HG03103 (cell line): ENCODE measurements at regions not wholly inside any gene's neighbourhood (a gene's known extent, or its start where the extent isn't known, plus 50 kb on each side); places are given as distances from the start of the nearest gene placed in this dataset.
"Not testable (repeated sequence)": the region's sequence is repeated elsewhere in the genome, so short reads cannot be mapped to it uniquely, and the experiment has no call there.

Experiments used
- ATAC-seq: cut with Tn5 transposase; IDR thresholded peaks from one replicate; pipeline ENCODE4 v1.9.1; 2021; ENCODE audit warnings: low read depth; ENCODE audit not compliant: unreplicated experiment

- ATAC-seq = no peak
Measured at GRCh38 chr17:70563281-70563820, 394.0 kb downstream of the KCNJ2 start.

GRCh38 chr17:70564006-70564620 lies 394.8 kb downstream of the KCNJ2 start:
- ATAC-seq = no peak

- no peak for ATAC-seq
Measured at GRCh38 chr17:70569128-70569527, 399.8 kb downstream of the KCNJ2 start.

- ATAC-seq = no peak
Measured at GRCh38 chr17:70577456-70577855, 408.1 kb downstream of the KCNJ2 start.

- ATAC-seq = no peak
Measured at GRCh38 chr17:70581459-70581858, 412.1 kb downstream of the KCNJ2 start.

- ATAC-seq = no peak
Measured at GRCh38 chr17:70582777-70583176, 413.4 kb downstream of the KCNJ2 start.

GRCh38 chr17:70584255-70584654 lies 414.9 kb downstream of the KCNJ2 start:
- ATAC-seq = no peak

GRCh38 chr17:70588003-70588402 lies 418.7 kb downstream of the KCNJ2 start:
- no peak for ATAC-seq

GRCh38 chr17:70597774-70598173 lies 428.4 kb downstream of the KCNJ2 start:
- ATAC-seq = no peak

- ATAC-seq = no peak
Measured at GRCh38 chr17:70599198-70599597, 429.9 kb downstream of the KCNJ2 start.

- not testable (repeated sequence) for ATAC-seq
Measured at GRCh38 chr17:70599945-70600344, 430.6 kb downstream of the KCNJ2 start.

- no peak for ATAC-seq
Measured at GRCh38 chr17:70603226-70603625, 433.9 kb downstream of the KCNJ2 start.

GRCh38 chr17:70604854-70605253 lies 435.5 kb downstream of the KCNJ2 start:
- no peak for ATAC-seq

- ATAC-seq = no peak
Measured at GRCh38 chr17:70606086-70606485, 436.8 kb downstream of the KCNJ2 start.

- no peak for ATAC-seq
Measured at GRCh38 chr17:70608193-70608592, 438.9 kb downstream of the KCNJ2 start.

- ATAC-seq = no peak
Measured at GRCh38 chr17:70608957-70609356, 439.6 kb downstream of the KCNJ2 start.

GRCh38 chr17:70609566-70609965 lies 440.2 kb downstream of the KCNJ2 start:
- no peak for ATAC-seq

GRCh38 chr17:70610161-70610560 lies 440.8 kb downstream of the KCNJ2 start:
- ATAC-seq = no peak

GRCh38 chr17:70613681-70614080 lies 444.3 kb downstream of the KCNJ2 start:
- ATAC-seq = no peak

- ATAC-seq = no peak
Measured at GRCh38 chr17:70615831-70616230, 446.5 kb downstream of the KCNJ2 start.

- ATAC-seq = no peak
Measured at GRCh38 chr17:70618641-70619040, 449.3 kb downstream of the KCNJ2 start.

- no peak for ATAC-seq
Measured at GRCh38 chr17:70621566-70621965, 452.2 kb downstream of the KCNJ2 start.
